ENCODE measurements at regions not wholly inside any gene's neighbourhood (a gene's known extent, or its start where the extent isn't known, plus 50 kb on each side); places are given as distances from the start of the nearest gene placed in this dataset.
A peak's percentile ranks its signal among the peaks of the same experiment; 100 is the strongest.

GRCh38 chr1:50266509-50266908 lies 156.7 kb downstream of the DMRTA2 start:
- no peak overlapping the region for H3K27ac ChIP-seq (ENCODE audit: low read depth, low read length)
- DNase-seq (ENCODE audit: low read depth) (no peak), FAIRE-seq (no peak)
- no peaks in the 10 kb centered on the region for H3K27me3 ChIP-seq (ENCODE audit: insufficient read depth, low read length)
- TF ChIP-seq EZH2 (IDR thresholded peaks at IDR 0.05; ENCODE audit: insufficient read depth, low read length): no peak
- no peak for TF ChIP-seq CTCF (IDR thresholded peaks at IDR 0.05; ENCODE audit: insufficient read depth, low read depth, low read length)
- Mint-ChIP-seq H3K36me3 (ENCODE audit: low read depth, unreplicated experiment) (no peaks in the 10 kb centered on the region), H3K4me1 (ENCODE audit: low read depth, unreplicated experiment) (peaks cover 12% of the 10 kb centered on the region), H3K4me3 (ENCODE audit: unreplicated experiment) (no peak overlapping the region), H3K27me3 (ENCODE audit: low read depth, unreplicated experiment) (peaks cover 17% of the 10 kb centered on the region), H3K27ac (ENCODE audit: unreplicated experiment) (peak overlapping the region; percentile 74), H3K9me3 (ENCODE audit: unreplicated experiment) (peaks cover 1% of the 10 kb centered on the region)
- H3K9me3 ChIP-seq (ENCODE audit: insufficient read depth, low read depth, low read length): no peaks in the 10 kb centered on the region
- H4K20me1 ChIP-seq (ENCODE audit: insufficient read depth, low read length): no peaks in the 10 kb centered on the region
- H3K4me3 ChIP-seq (ENCODE audit: insufficient read depth, low read depth, low read length): no peak overlapping the region
- H3K9ac ChIP-seq (ENCODE audit: low read length): no peak overlapping the region
- H2AFZ ChIP-seq (ENCODE audit: low read depth, low read length): no peak overlapping the region
- no peaks in the 10 kb centered on the region for H3K4me1 ChIP-seq (ENCODE audit: insufficient read depth, low read length)
- H3K36me3 ChIP-seq (ENCODE audit: insufficient read depth, low read length): no peaks in the 10 kb centered on the region
- H3K79me2 ChIP-seq (ENCODE audit: insufficient read depth, low read length): no peaks in the 10 kb centered on the region
- no peak overlapping the region for H3K4me2 ChIP-seq (ENCODE audit: low read length)

GRCh38 chr1:50265790-50266314 lies 157.1 kb downstream of the ELAVL4 start:
- Mint-ChIP-seq H3K4me3 (ENCODE audit: unreplicated experiment) (no peak overlapping the region), H3K27me3 (ENCODE audit: low read depth, unreplicated experiment) (peaks cover 22% of the 10 kb centered on the region), H3K9me3 (ENCODE audit: unreplicated experiment) (peaks cover 1% of the 10 kb centered on the region), H3K4me1 (ENCODE audit: low read depth, unreplicated experiment) (peaks cover 12% of the 10 kb centered on the region), H3K27ac (ENCODE audit: unreplicated experiment) (peak overlapping the region; percentile 74), H3K36me3 (ENCODE audit: low read depth, unreplicated experiment) (no peaks in the 10 kb centered on the region)
- H3K36me3 ChIP-seq (ENCODE audit: insufficient read depth, low read length): no peaks in the 10 kb centered on the region
- DNase-seq (ENCODE audit: low read depth) (no peak), FAIRE-seq (no peak)
- no peaks in the 10 kb centered on the region for H3K4me1 ChIP-seq (ENCODE audit: insufficient read depth, low read length)
- no peaks in the 10 kb centered on the region for H3K27me3 ChIP-seq (ENCODE audit: insufficient read depth, low read length)
- no peaks in the 10 kb centered on the region for H4K20me1 ChIP-seq (ENCODE audit: insufficient read depth, low read length)
- no peak overlapping the region for H3K27ac ChIP-seq (ENCODE audit: low read depth, low read length)
- no peak overlapping the region for H3K9ac ChIP-seq (ENCODE audit: low read length)
- H3K79me2 ChIP-seq (ENCODE audit: insufficient read depth, low read length): no peaks in the 10 kb centered on the region
- no peaks in the 10 kb centered on the region for H3K9me3 ChIP-seq (ENCODE audit: insufficient read depth, low read depth, low read length)
- no peak overlapping the region for H3K4me3 ChIP-seq (ENCODE audit: insufficient read depth, low read depth, low read length)
- TF ChIP-seq EZH2 (IDR thresholded peaks at IDR 0.05; ENCODE audit: insufficient read depth, low read length): no peak
- TF ChIP-seq CTCF (IDR thresholded peaks at IDR 0.05; ENCODE audit: insufficient read depth, low read depth, low read length): no peak
- no peak overlapping the region for H3K4me2 ChIP-seq (ENCODE audit: low read length)
- no peak overlapping the region for H2AFZ ChIP-seq (ENCODE audit: low read depth, low read length)

- Histone ChIP-seq H4K20me1 (ENCODE audit: insufficient read depth, low read length) (no peaks in the 10 kb centered on the region), H3K27me3 (ENCODE audit: insufficient read depth, low read length) (no peaks in the 10 kb centered on the region), H3K4me2 (ENCODE audit: low read length) (no peak overlapping the region), H3K27ac (ENCODE audit: low read depth, low read length) (no peak overlapping the region), H3K9me3 (ENCODE audit: insufficient read depth, low read depth, low read length) (no peaks in the 10 kb centered on the region), H3K36me3 (ENCODE audit: insufficient read depth, low read length) (no peaks in the 10 kb centered on the region), H3K79me2 (ENCODE audit: insufficient read depth, low read length) (no peaks in the 10 kb centered on the region), H3K9ac (ENCODE audit: low read length) (no peak overlapping the region), H3K4me3 (ENCODE audit: insufficient read depth, low read depth, low read length) (no peak overlapping the region), H2AFZ (ENCODE audit: low read depth, low read length) (no peak overlapping the region), H3K4me1 (ENCODE audit: insufficient read depth, low read length) (no peaks in the 10 kb centered on the region)
- peaks cover 27% of the 10 kb centered on the region for H3K27me3 Mint-ChIP-seq (ENCODE audit: low read depth, unreplicated experiment)
- H3K36me3 Mint-ChIP-seq (ENCODE audit: low read depth, unreplicated experiment): no peaks in the 10 kb centered on the region
- peaks cover 12% of the 10 kb centered on the region for H3K4me1 Mint-ChIP-seq (ENCODE audit: low read depth, unreplicated experiment)
- TF ChIP-seq CTCF (IDR thresholded peaks at IDR 0.05; ENCODE audit: insufficient read depth, low read depth, low read length) (no peak), EZH2 (IDR thresholded peaks at IDR 0.05; ENCODE audit: insufficient read depth, low read length) (no peak)
- DNase-seq (ENCODE audit: low read depth): no peak
- no peak overlapping the region for H3K4me3 Mint-ChIP-seq (ENCODE audit: unreplicated experiment)
- peaks cover 1% of the 10 kb centered on the region for H3K9me3 Mint-ChIP-seq (ENCODE audit: unreplicated experiment)
- FAIRE-seq: no peak
- H3K27ac Mint-ChIP-seq (ENCODE audit: unreplicated experiment): no peak overlapping the region
Measured at GRCh38 chr1:50264590-50264989, 155.9 kb downstream of the ELAVL4 start.

All from astrocyte (in vitro differentiated cells and primary cell).